Hepatocyte (in vitro differentiated cells): ENCODE measurements at regions not wholly inside any gene's neighbourhood (a gene's known extent, or its start where the extent isn't known, plus 50 kb on each side); places are given as distances from the start of the nearest gene placed in this dataset.

Experiments used
- DNase-seq: peaks from one replicate; pipeline ENCODE4 v3.0.0-alpha.2; 2016; ENCODE audit warnings: low spot score
- H2AFZ ChIP-seq: fragments of 200-600 bp; sonication (generic); 2 replicates; pipeline ENCODE4 v1.6.0; 2016; ENCODE audit warnings: antibody characterized with exemption, mild to moderate bottlenecking
- H3K27ac ChIP-seq: fragments of 200-600 bp; sonication (generic); 2 replicates; pipeline ENCODE4 v1.5.1; 2016; ENCODE audit warnings: mild to moderate bottlenecking
- H3K27me3 ChIP-seq: fragments of 200-600 bp; sonication (generic); 2 replicates; pipeline ENCODE4 v1.6.1; 2016
- H3K36me3 ChIP-seq: fragments of 200-600 bp; sonication (generic); replicated peaks from 2 replicates; pipeline ENCODE4 v1.5.1; 2016; ENCODE audit warnings: low read depth; ENCODE audit not compliant: insufficient read depth
- H3K4me1 ChIP-seq: fragments of 200-600 bp; sonication (generic); 2 replicates; pipeline ENCODE4 v1.5.1; 2016; ENCODE audit warnings: mild to moderate bottlenecking, moderate library complexity; ENCODE audit not compliant: insufficient read depth
- H3K4me2 ChIP-seq: fragments of 200-600 bp; sonication (generic); 2 replicates; pipeline ENCODE4 v1.6.0; 2016
- H3K4me3 ChIP-seq: fragments of 200-600 bp; sonication (generic); 2 replicates; pipeline ENCODE4 v1.5.1; 2016; ENCODE audit warnings: mild to moderate bottlenecking
- H3K79me2 ChIP-seq: fragments of 200-600 bp; sonication (generic); 2 replicates; pipeline ENCODE4 v1.6.0; 2017; ENCODE audit warnings: mild to moderate bottlenecking
- H3K9me2 ChIP-seq: fragments of 200-600 bp; sonication (generic); replicated peaks from 2 replicates; pipeline ENCODE4 v1.6.0; 2017; ENCODE audit warnings: mild to moderate bottlenecking; ENCODE audit not compliant: insufficient read depth
- H3K9me3 ChIP-seq: fragments of 200-600 bp; sonication (generic); 2 replicates; pipeline ENCODE4 v1.5.1; 2016; ENCODE audit warnings: low read depth, mild to moderate bottlenecking
- H4K20me1 ChIP-seq: fragments of 200-600 bp; sonication (generic); 2 replicates; pipeline ENCODE4 v1.6.0; 2016; ENCODE audit warnings: mild to moderate bottlenecking; ENCODE audit not compliant: insufficient read depth, poor library complexity, severe bottlenecking
- CTCF ChIP-seq: fragments of 200-600 bp; sonication (generic); IDR thresholded peaks from 2 replicates; pipeline ENCODE4 v1.5.1; 2016; ENCODE audit warnings: antibody characterized with exemption, mild to moderate bottlenecking; ENCODE audit not compliant: poor library complexity
- EZH2 ChIP-seq: fragments of 200-600 bp; sonication (generic); IDR thresholded peaks from 2 replicates; pipeline ENCODE4 v1.6.1; 2016; ENCODE audit warnings: antibody characterized with exemption, mild to moderate bottlenecking, borderline replicate concordance
- EZH2phosphoT487 ChIP-seq: fragments of 200-600 bp; sonication (generic); IDR thresholded peaks from one replicate; pipeline ENCODE4 v1.6.1; 2018; ENCODE audit warnings: antibody characterized with exemption, mild to moderate bottlenecking, low read depth, moderate library complexity; ENCODE audit not compliant: unreplicated experiment, severe bottlenecking
- WGBS: methylation state at CpG from one replicate; pipeline ENCODE4 v1.1.6; 2016; ENCODE audit warnings: low lambda C conversion rate; ENCODE audit errors: missing lambda C conversion rate; 5-methylcytosine and 5-hydroxymethylcytosine counted together

DNA sequence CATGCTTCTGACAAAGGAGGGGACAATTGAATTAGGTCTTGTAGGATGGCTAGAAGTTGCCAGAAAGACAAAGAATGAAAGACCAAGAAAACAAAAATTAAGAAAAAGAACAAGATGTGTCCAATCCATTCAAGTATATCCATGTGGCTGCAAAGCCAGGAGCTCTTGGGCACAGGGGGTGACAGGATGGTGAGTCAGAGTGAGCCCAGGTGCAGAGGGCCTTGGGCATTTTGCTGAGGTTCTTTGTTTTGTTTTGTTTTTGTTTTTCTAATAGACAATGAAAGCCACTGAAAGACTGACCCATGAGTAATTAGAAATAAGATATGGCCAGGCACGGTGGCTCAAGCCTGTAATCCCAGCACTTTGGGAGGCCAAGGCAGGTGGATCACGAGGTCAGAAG lies 104.6 kb upstream of the KLHL29 start:
- Histone ChIP-seq H3K79me2 (no peaks in the 10 kb centered on the region), H3K4me3 (no peak overlapping the region), H3K27ac (no peak overlapping the region), H4K20me1 (no peaks in the 10 kb centered on the region), H3K4me1 (no peaks in the 10 kb centered on the region), H3K36me3 (no peaks in the 10 kb centered on the region), H3K9me3 (no peaks in the 10 kb centered on the region), H3K9me2 (no peaks in the 10 kb centered on the region), H2AFZ (no peak overlapping the region), H3K27me3 (no peaks in the 10 kb centered on the region), H3K4me2 (no peak overlapping the region)
- 83% methylated on average over 2 of the region's 2 CpGs for WGBS
- TF ChIP-seq CTCF: no peak
- no peak for TF ChIP-seq EZH2phosphoT487
- TF ChIP-seq EZH2: no peak
- DNase-seq: no peak

DNA sequence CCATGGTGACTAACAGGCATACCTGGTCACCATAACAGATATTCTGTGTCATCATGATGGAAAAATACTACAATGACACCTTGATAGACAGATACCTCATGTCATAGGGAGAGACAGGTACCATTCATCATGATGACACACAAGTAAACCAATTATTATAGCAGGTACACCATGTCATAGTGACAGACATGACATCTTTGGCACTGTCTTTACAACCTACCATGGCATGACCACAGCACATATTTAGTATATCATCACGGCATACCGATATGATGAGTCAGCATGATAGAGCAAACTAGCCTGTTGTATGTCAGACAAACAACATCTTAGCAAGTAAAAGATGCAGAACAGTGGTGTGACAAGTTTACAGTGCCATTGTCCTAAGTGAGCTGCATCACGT lies 101.3 kb upstream of the KLHL29 start:
- no peaks in the 10 kb centered on the region for H3K9me2 ChIP-seq
- no peak overlapping the region for H3K4me3 ChIP-seq
- TF ChIP-seq EZH2phosphoT487 (no peak), CTCF (no peak), EZH2 (no peak)
- H3K4me2 ChIP-seq: no peak overlapping the region
- H3K4me1 ChIP-seq: peaks cover 19% of the 10 kb centered on the region
- 69% methylated on average over 3 of the region's 3 CpGs for WGBS
- H3K9me3 ChIP-seq: no peaks in the 10 kb centered on the region
- H3K27ac ChIP-seq: no peak overlapping the region
- H3K79me2 ChIP-seq: no peaks in the 10 kb centered on the region
- no peaks in the 10 kb centered on the region for H4K20me1 ChIP-seq
- no peak overlapping the region for H2AFZ ChIP-seq
- no peaks in the 10 kb centered on the region for H3K27me3 ChIP-seq
- H3K36me3 ChIP-seq: no peaks in the 10 kb centered on the region
- DNase-seq: no peak

GRCh38 chr2:23285091-23285800 lies 99.7 kb upstream of the KLHL29 start:
- no peak overlapping the region for H3K4me2 ChIP-seq
- no peaks in the 10 kb centered on the region for H3K27me3 ChIP-seq
- no peak overlapping the region for H3K4me3 ChIP-seq
- no peaks in the 10 kb centered on the region for H4K20me1 ChIP-seq
- no peak overlapping the region for H2AFZ ChIP-seq
- H3K9me3 ChIP-seq: no peaks in the 10 kb centered on the region
- 75% methylated on average over 1 of the region's 1 CpG for WGBS
- peaks cover 19% of the 10 kb centered on the region for H3K4me1 ChIP-seq
- TF ChIP-seq CTCF (no peak), EZH2phosphoT487 (no peak), EZH2 (no peak)
- no peaks in the 10 kb centered on the region for H3K9me2 ChIP-seq
- H3K36me3 ChIP-seq: no peaks in the 10 kb centered on the region
- DNase-seq: no peak
- H3K27ac ChIP-seq: peak overlapping the region; percentile 74
- no peaks in the 10 kb centered on the region for H3K79me2 ChIP-seq
